ENCODE measurements at regions not wholly inside any gene's neighbourhood (a gene's known extent, or its start where the extent isn't known, plus 50 kb on each side); places are given as distances from the start of the nearest gene placed in this dataset.
A peak's percentile ranks its signal among the peaks of the same experiment; 100 is the strongest.

- DNase-seq: no peak
These were observed 77.1 kb upstream of the FRMD1 start for GRCh38 chr6:168155821-168156741.

- DNase-seq: peak; percentile 71
These were observed 76.2 kb upstream of the FRMD1 start for GRCh38 chr6:168155193-168155592.

GRCh38 chr6:168154263-168154917, 75.4 kb upstream of the FRMD1 start:
- no peak for DNase-seq

GRCh38 chr6:168153553-168153952, 74.5 kb upstream of the FRMD1 start:
- DNase-seq: no peak

- no peak for DNase-seq
These were observed 74.0 kb upstream of the FRMD1 start for GRCh38 chr6:168152980-168153379.

- peak; percentile 54 for DNase-seq
These were observed 73.4 kb upstream of the FRMD1 start for GRCh38 chr6:168152306-168152963.

- no peak for DNase-seq
These were observed 71.7 kb upstream of the FRMD1 start for GRCh38 chr6:168150551-168151320.

- no peak for DNase-seq
These were observed 70.0 kb upstream of the FRMD1 start for GRCh38 chr6:168149015-168149414.

- DNase-seq: no peak
These were observed 69.3 kb upstream of the FRMD1 start for GRCh38 chr6:168148231-168148849.

- DNase-seq: no peak
These were observed 68.3 kb upstream of the FRMD1 start for GRCh38 chr6:168147205-168147738.

- no peak for DNase-seq
These were observed 67.0 kb upstream of the FRMD1 start for GRCh38 chr6:168145747-168146596.

- DNase-seq: no peak
These were observed 60.1 kb upstream of the FRMD1 start for GRCh38 chr6:168139121-168139520.

GRCh38 chr6:168138436-168138835, 59.4 kb upstream of the FRMD1 start:
- DNase-seq: no peak

GRCh38 chr6:168137024-168137423, 58.0 kb upstream of the FRMD1 start:
- no peak for DNase-seq

- DNase-seq: no peak
These were observed 57.6 kb upstream of the FRMD1 start for GRCh38 chr6:168136622-168137021.

GRCh38 chr6:168136001-168136400, 57.0 kb upstream of the FRMD1 start:
- no peak for DNase-seq

GRCh38 chr6:168134560-168135201, 55.7 kb upstream of the FRMD1 start:
- DNase-seq: no peak

- DNase-seq: no peak
These were observed 54.9 kb upstream of the FRMD1 start for GRCh38 chr6:168133687-168134559.

GRCh38 chr6:168133168-168133561, 54.2 kb upstream of the FRMD1 start:
- peak; percentile 28 for DNase-seq
